Neural cell (in vitro differentiated cells): ENCODE measurements at regions not wholly inside any gene's neighbourhood (a gene's known extent, or its start where the extent isn't known, plus 50 kb on each side); places are given as distances from the start of the nearest gene placed in this dataset.

ENCODE experiments used
- EP300 ChIP-seq: fragments of 450-650 bp; conservative IDR thresholded peaks from 2 replicates; pipeline ENCODE4 v1.6.1; 2014; ENCODE audit warnings: antibody characterized with exemption, mild to moderate bottlenecking, moderate library complexity; ENCODE audit not compliant: poor library complexity, severe bottlenecking
- EZH2 ChIP-seq: fragments of 200-600, 300-800 bp; shearing (Covaris generic), sonication (generic); IDR thresholded peaks from 2 replicates; pipeline ENCODE4 v1.6.1; 2014; ENCODE audit warnings: antibody characterized with exemption, low read length, borderline replicate concordance, mild to moderate bottlenecking; ENCODE audit not compliant: insufficient read depth, poor library complexity, severe bottlenecking
- POLR2AphosphoS5 ChIP-seq: IDR thresholded peaks from 2 replicates; pipeline ENCODE4 v1.6.1; 2012
- RAD21 ChIP-seq: fragments of 450-650 bp; conservative IDR thresholded peaks from 2 replicates; pipeline ENCODE4 v1.6.1; 2014; ENCODE audit warnings: antibody characterized with exemption, mild to moderate bottlenecking, moderate library complexity
- SMC3 ChIP-seq: fragments of 450-650 bp; conservative IDR thresholded peaks from 2 replicates; pipeline ENCODE4 v1.6.1; 2014; ENCODE audit warnings: antibody characterized with exemption, mild to moderate bottlenecking, moderate library complexity; ENCODE audit not compliant: poor library complexity
- TAF1 ChIP-seq: IDR thresholded peaks from 2 replicates; pipeline ENCODE4 v1.6.1; 2012; ENCODE audit warnings: low read depth
- TF ChIP-seq, protein P1 (sequence below): fragments of 450-650 bp; IDR thresholded peaks from 2 replicates; pipeline ENCODE4 v1.5.1; 2014; ENCODE audit warnings: antibody characterized with exemption, mild to moderate bottlenecking, moderate library complexity; ENCODE audit not compliant: poor library complexity, severe bottlenecking
- TF ChIP-seq, protein P2 (sequence below): IDR thresholded peaks from 2 replicates; pipeline ENCODE4 v1.6.1; 2012; ENCODE audit warnings: borderline replicate concordance

DNA sequence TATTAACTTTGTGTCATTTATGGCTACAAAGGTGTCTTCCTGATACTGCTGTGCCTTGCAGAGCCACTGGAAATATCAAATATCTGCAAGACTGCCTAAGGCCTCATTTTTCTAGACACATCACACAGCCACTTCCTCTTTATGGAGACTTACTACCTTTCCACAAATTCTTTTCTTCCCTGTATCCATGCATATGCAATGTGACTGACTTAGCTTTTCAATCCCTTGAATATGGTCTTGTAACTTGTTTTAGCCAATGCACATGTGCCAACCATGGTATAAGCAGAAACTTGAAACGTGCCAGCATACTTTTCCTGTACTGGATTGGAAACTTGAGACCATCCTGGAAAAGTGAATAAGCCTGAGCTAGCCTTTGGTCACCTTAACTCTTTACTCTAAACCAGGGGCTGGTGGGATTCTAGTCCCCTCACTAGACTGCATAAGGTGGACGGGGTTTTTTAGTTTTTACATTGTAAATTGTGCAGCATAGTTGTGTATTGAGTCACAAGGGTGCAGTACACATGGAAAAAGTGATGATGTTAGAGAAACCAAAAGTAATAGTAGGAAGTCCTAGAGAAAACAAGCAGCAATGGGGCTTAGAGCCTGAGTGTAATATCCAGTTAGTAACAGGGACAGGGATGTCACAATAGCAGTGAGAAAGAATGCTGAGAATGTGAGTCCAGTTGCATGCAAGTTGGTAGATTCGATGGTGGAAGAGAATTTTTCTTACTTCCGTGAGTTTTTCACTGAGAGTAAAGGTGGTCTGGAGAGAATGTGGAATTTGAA lies 879.5 kb downstream of the SORCS1 start:
- TF ChIP-seq, protein P1, sequence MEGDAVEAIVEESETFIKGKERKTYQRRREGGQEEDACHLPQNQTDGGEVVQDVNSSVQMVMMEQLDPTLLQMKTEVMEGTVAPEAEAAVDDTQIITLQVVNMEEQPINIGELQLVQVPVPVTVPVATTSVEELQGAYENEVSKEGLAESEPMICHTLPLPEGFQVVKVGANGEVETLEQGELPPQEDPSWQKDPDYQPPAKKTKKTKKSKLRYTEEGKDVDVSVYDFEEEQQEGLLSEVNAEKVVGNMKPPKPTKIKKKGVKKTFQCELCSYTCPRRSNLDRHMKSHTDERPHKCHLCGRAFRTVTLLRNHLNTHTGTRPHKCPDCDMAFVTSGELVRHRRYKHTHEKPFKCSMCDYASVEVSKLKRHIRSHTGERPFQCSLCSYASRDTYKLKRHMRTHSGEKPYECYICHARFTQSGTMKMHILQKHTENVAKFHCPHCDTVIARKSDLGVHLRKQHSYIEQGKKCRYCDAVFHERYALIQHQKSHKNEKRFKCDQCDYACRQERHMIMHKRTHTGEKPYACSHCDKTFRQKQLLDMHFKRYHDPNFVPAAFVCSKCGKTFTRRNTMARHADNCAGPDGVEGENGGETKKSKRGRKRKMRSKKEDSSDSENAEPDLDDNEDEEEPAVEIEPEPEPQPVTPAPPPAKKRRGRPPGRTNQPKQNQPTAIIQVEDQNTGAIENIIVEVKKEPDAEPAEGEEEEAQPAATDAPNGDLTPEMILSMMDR = no peak
- TF ChIP-seq POLR2AphosphoS5 (no peak), EZH2 (no peak), RAD21 (no peak), EP300 (no peak), TAF1 (no peak), SMC3 (no peak)
- TF ChIP-seq, protein P2, sequence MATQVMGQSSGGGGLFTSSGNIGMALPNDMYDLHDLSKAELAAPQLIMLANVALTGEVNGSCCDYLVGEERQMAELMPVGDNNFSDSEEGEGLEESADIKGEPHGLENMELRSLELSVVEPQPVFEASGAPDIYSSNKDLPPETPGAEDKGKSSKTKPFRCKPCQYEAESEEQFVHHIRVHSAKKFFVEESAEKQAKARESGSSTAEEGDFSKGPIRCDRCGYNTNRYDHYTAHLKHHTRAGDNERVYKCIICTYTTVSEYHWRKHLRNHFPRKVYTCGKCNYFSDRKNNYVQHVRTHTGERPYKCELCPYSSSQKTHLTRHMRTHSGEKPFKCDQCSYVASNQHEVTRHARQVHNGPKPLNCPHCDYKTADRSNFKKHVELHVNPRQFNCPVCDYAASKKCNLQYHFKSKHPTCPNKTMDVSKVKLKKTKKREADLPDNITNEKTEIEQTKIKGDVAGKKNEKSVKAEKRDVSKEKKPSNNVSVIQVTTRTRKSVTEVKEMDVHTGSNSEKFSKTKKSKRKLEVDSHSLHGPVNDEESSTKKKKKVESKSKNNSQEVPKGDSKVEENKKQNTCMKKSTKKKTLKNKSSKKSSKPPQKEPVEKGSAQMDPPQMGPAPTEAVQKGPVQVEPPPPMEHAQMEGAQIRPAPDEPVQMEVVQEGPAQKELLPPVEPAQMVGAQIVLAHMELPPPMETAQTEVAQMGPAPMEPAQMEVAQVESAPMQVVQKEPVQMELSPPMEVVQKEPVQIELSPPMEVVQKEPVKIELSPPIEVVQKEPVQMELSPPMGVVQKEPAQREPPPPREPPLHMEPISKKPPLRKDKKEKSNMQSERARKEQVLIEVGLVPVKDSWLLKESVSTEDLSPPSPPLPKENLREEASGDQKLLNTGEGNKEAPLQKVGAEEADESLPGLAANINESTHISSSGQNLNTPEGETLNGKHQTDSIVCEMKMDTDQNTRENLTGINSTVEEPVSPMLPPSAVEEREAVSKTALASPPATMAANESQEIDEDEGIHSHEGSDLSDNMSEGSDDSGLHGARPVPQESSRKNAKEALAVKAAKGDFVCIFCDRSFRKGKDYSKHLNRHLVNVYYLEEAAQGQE = no peak
